GM21526 (cell line): ENCODE measurements at regions not wholly inside any gene's neighbourhood (a gene's known extent, or its start where the extent isn't known, plus 50 kb on each side); places are given as distances from the start of the nearest gene placed in this dataset.
"Not testable (repeated sequence)": the region's sequence is repeated elsewhere in the genome, so short reads cannot be mapped to it uniquely, and the experiment has no call there.

Source experiments
- ATAC-seq: cut with Tn5 transposase; IDR thresholded peaks from one replicate; pipeline ENCODE4 v1.9.1; 2021; ENCODE audit warnings: moderate library complexity; ENCODE audit not compliant: unreplicated experiment, low FRiP score

- ATAC-seq, result no peak
Measured at GRCh38 chr2:225824748-225825449, 425.4 kb downstream of the NYAP2 start.

GRCh38 chr2:225821351-225821750 lies 421.8 kb downstream of the NYAP2 start:
- ATAC-seq, result no peak

- ATAC-seq, result no peak
Measured at GRCh38 chr2:225820826-225821225, 421.3 kb downstream of the NYAP2 start.

DNA sequence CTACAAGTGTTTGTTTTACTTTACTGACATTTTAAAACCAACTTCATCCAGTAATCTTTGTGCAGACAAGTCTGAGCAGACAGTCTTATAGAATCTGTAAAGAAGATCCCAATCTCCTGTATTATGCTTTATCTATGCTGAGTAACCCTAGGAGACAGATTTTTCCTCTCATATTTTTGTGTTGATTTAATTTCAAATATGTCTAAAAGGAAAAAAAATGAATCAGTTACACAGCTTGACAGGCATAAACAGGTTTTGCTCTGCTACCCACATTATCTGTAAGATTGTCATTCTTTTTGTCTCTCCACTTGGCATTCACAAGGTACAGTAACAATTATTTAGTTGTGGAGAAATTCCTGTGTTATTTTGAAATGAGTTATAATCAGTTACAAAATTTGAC lies 415.0 kb downstream of the NYAP2 start:
- no peak for ATAC-seq

GRCh38 chr2:225806105-225806504 lies 406.6 kb downstream of the NYAP2 start:
- ATAC-seq, result no peak

GRCh38 chr2:225802076-225802475 lies 402.6 kb downstream of the NYAP2 start:
- ATAC-seq, result not testable (repeated sequence)

DNA sequence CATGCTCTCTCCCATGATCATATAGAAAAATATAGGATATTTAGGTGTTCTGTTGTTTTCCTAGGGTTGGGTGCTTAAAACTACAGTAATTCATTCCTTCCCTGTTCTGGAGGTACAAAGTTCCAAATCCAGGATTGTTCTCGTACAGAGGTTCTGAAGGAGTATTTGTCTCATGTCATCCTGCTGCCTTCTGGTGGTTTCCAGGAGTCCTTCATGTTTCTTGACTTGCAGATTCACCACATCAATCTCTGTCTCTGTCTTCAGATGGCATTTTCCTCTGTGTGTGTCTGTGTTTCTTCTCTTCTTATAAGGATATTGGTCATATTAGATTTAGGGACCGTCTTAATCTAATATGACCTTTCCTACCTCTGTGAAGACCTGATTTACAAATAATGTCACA lies 397.9 kb downstream of the NYAP2 start:
- no peak for ATAC-seq

- no peak for ATAC-seq
Measured at GRCh38 chr2:225794652-225795400, 395.3 kb downstream of the NYAP2 start.

DNA sequence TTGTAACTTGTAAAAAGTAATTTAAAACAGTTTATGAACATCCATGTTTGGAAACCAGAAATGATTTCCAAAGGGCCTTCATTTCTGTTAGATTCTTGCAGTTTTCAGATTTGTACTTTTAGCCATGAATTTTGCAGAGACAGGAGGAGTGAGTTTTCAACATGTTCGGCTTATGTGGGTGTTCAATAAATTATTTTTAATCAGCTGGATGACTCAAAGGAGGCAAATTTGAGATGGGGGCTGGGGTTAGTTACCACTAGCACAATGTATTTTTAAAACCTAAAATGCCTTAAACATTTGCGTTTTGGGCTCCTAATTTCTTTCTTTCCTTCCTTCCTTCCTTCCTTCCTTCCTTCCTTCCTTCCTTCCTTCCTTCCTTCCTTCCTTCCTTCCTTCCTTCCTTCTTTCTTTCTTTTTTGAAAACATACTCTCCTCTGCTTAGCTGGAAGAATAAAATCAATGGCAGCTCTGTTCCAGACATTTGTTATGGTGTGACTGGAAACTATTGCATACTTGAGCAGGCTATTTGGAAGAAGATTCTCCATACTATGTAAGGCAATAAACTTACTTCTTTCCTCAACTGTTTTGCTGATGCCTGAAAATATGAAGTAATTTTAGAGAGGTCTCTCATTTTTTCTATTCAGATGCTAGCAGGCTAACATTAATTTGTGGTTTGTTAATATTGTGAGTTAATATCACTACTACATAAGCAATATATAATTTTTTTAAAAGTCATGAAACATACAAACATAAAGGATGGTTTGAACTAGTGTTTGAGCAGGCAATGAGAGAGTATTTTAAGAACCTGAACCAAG lies 394.4 kb downstream of the NYAP2 start:
- ATAC-seq, result no peak

DNA sequence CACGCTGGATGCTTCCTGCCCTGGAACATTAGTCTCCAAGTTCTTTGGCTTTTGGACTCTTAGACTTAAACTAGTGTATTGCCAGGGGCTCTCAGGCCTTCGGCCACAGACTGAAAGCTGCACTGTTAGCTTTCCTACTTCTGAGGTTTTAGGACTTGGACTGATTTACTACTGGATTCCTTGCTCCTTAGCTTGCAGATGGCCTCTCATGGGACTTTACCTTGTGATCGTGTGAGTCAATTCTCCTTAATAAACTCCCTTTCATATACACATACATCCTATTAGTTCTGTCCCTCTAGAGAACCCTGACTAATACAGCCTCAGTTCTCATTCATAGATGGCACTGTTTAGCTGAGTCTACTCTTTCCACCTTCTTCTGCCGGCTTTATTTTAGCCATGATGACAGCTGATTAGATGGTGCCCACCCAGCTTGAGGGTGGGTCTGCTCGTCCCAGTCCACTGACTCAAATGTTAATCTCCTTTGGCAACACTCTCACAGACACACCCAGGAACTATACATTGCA lies 389.1 kb downstream of the NYAP2 start:
- no peak for ATAC-seq

- ATAC-seq, result no peak
Measured at GRCh38 chr2:225787497-225787896, 388.0 kb downstream of the NYAP2 start.

DNA sequence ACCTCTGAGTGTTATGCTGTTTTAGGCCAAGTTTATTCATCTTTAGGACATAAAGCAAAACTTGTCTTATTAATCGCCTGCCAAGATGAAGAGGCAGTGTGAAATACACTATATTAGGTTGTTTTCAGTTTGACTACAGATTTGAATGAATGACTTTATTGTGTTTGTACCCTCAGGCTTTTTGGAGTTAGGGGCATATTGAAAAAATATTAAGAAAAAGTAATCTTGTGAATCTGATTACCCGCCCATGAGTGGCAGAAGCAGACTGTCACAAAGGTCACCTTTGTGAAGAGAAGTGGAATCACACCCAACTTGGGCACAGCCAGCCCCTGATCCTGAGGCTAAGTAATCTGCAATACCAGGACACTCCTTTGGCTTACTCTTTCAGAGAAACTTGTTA lies 382.5 kb downstream of the NYAP2 start:
- no peak for ATAC-seq

GRCh38 chr2:225781145-225781544 lies 381.6 kb downstream of the NYAP2 start:
- no peak for ATAC-seq

GRCh38 chr2:225779829-225780228 lies 380.3 kb downstream of the NYAP2 start:
- no peak for ATAC-seq

DNA sequence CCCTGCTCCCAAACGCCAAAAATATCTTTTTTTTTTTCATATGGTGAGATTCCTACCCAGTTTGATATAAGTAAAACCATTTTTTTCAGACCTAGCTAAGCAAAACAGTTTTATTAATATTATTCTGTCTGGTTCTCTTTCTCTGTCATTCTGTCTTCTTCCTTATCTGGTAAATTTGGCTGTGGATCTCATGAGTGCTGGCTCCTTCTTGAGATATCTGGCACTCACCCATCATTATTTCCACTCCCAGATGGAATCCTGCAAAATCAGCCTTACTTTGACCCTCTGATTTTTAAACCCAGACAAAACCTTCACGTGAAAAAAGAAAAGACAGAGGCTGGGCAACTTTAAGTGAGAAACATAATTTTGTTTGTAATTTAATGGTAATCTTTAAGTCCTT lies 373.6 kb downstream of the NYAP2 start:
- no peak for ATAC-seq

GRCh38 chr2:225771701-225772100 lies 372.2 kb downstream of the NYAP2 start:
- no peak for ATAC-seq

DNA sequence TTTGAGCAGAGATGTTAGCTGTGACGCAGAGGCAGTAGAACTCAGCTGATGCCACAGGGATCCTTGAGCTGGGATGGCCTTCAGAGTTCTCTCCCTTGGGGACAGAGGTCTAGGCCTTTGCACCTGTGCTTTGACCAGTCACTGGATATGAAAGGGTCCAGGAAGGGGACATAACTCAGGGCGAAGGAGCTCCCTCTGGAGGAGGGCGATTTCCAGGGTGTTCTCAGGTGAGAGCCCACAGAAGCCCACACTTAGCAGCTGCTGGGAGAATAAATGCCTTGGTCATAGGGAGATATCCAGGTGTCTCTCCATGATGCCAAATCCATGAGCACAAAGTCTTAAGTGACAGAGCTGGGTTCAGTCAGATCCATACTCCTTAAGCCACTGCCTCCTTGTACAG lies 369.2 kb downstream of the NYAP2 start:
- no peak for ATAC-seq

DNA sequence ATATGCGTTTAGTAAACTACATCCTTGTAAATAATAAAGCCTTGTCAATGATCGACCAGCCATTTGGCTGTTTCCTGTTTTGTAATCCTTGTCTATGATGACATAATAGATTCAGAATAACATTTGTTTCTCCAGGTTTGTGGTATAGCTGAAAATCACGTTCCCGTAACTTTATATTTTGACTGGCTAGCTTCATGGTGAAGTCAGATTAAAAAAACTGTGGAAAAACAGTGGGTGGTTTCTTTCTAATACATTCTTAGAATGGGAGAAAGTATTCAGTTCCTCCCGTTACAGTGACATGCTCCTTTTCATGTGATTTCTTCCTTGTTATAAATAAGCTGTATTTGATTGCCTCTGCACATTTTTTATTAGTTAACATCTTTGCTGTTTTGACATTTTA lies 366.9 kb downstream of the NYAP2 start:
- ATAC-seq, result no peak

DNA sequence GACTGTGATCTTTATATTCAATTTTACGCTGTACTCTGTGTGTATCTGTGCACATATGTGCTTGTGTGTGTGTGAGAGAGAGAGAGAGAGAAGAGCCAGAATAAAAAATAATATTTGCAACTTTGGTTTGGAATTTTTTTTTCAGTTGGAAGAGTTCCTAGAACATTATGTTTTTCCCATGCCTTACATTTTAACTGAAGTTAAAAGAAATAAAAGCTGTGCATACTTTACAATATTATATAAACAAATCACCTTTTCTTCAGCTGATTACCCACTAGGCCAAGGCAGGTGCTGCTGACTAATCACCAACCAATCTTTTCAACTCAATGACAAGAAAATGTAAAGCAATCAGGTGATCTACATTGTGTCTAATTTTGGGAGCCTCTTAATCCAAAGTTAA lies 366.3 kb downstream of the NYAP2 start:
- ATAC-seq, result no peak

DNA sequence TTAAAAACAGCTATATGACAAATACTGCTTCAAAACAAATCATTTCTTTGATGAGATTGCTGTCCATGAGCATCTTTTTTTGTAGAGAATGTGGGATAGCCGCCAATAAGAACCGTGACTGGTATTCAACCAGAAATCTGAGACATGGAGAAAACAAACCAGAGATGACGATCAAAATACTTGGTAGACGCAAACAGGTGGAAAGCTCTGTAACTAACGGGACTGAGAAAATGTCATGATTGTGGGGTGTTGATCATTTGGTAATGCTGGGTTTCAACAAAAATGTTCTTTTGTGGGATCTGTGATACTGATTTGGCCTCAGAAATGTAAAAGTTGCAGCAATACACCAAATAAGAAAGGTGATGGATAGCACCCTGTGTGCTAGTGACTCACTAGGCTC lies 364.8 kb downstream of the NYAP2 start:
- no peak for ATAC-seq

GRCh38 chr2:225763711-225764110 lies 364.2 kb downstream of the NYAP2 start:
- ATAC-seq, result no peak
